H1 (cell line): ENCODE measurements at regions not wholly inside any gene's neighbourhood (a gene's known extent, or its start where the extent isn't known, plus 50 kb on each side); places are given as distances from the start of the nearest gene placed in this dataset.

Experiments
- CTCF ChIA-PET: fragments of 300-600 bp; sonication (Branson Sonifier 250); formaldehyde crosslinking; loops from one replicate; lab custom pipeline; 2021; ENCODE audit not compliant: partially characterized antibody; lab: Charles Lee
- POLR2A ChIA-PET: fragments of 300-600 bp; sonication (Branson Sonifier 250); formaldehyde crosslinking; loops from one replicate; lab custom pipeline; 2021; ENCODE audit warnings: inconsistent platforms; ENCODE audit not compliant: partially characterized antibody; lab: Charles Lee
- DNase-seq, 2 experiments: peaks; one replicate each; pipeline versions ENCODE4 v3.0.0 to v3.0.0-alpha.2; 2010 to 2022; ENCODE audit warnings: low spot score in 2 of 2, low read depth in 1 of 2, mixed read lengths in 1 of 2
- FAIRE-seq: peaks from 2 replicates; lab custom pipeline; 2011; peaks lifted over from hg19 to GRCh38; lab: Jason Lieb, UNC
- H2AFZ ChIP-seq: 2 replicates; pipeline ENCODE4 v1.8.1; 2012; ENCODE audit warnings: low read length, inconsistent platforms
- H2AK5ac ChIP-seq: 2 replicates; pipeline ENCODE4 v1.6.1; 2013; ENCODE audit warnings: low read depth, low read length
- H2BK120ac ChIP-seq: replicated peaks from 2 replicates; pipeline ENCODE3; 2013; ENCODE audit warnings: low read depth, low read length, inconsistent platforms
- H2BK12ac ChIP-seq: 2 replicates; pipeline ENCODE4 v1.6.1; 2013; ENCODE audit warnings: low read depth, low read length
- H2BK15ac ChIP-seq: 2 replicates; pipeline ENCODE4 v1.6.1; 2013; ENCODE audit warnings: low read length
- H2BK20ac ChIP-seq: 2 replicates; pipeline ENCODE4 v1.6.1; 2013; ENCODE audit warnings: low read length
- H2BK5ac ChIP-seq: 2 replicates; pipeline ENCODE4 v1.6.1; 2013; ENCODE audit warnings: low read depth, low read length
- H3K14ac ChIP-seq: 2 replicates; pipeline ENCODE4 v1.6.1; 2013; ENCODE audit warnings: inconsistent platforms; ENCODE audit not compliant: insufficient read length
- H3K18ac ChIP-seq: 2 replicates; pipeline ENCODE4 v1.6.1; 2013; ENCODE audit warnings: low read length; ENCODE audit errors: extremely low read depth
- H3K23ac ChIP-seq: 2 replicates; pipeline ENCODE4 v1.6.1; 2013; ENCODE audit warnings: inconsistent platforms; ENCODE audit not compliant: insufficient read length
- H3K23me2 ChIP-seq: 2 replicates; pipeline ENCODE4 v1.6.1; 2013; ENCODE audit warnings: low read depth, low read length
- H3K27ac ChIP-seq: 2 replicates; pipeline ENCODE4 v1.6.1; 2011; ENCODE audit warnings: low read depth, low read length, inconsistent platforms
- H3K27me3 ChIP-seq, 4 experiments: replicated peaks in 1 of 4; 1 replicate in 1 of 4; 2 replicates in 3 of 4; pipeline versions ENCODE4 v1.6.1 to v1.8.1; 2011 to 2013; ENCODE audit warnings: low read length in 3 of 4, mild to moderate bottlenecking in 3 of 4, inconsistent platforms in 2 of 4, mixed read lengths in 2 of 4, moderate library complexity in 1 of 4; ENCODE audit not compliant: control insufficient read depth in 3 of 4, insufficient read depth in 3 of 4; ENCODE audit errors: extremely low read depth in 1 of 4
- H3K36me3 ChIP-seq, 4 experiments: 2 replicates each; pipeline versions ENCODE4 v1.6.1 to v1.8.1; 2011 to 2013; ENCODE audit warnings: mild to moderate bottlenecking in 4 of 4, low read length in 3 of 4, moderate library complexity in 2 of 4, control low read depth in 1 of 4, inconsistent platforms in 1 of 4; ENCODE audit not compliant: insufficient read depth in 4 of 4, control insufficient read depth in 2 of 4
- H3K4ac ChIP-seq: replicated peaks from 2 replicates; pipeline ENCODE3; 2013; ENCODE audit warnings: low read length, low read depth, mixed read lengths, inconsistent platforms; ENCODE audit not compliant: insufficient read length
- H3K4me1 ChIP-seq, 4 experiments: replicated peaks in 1 of 4; 1 replicate in 1 of 4; 2 replicates in 3 of 4; pipeline versions ENCODE4 v1.6.1 to v1.8.1; 2011 to 2013; ENCODE audit warnings: low read length in 3 of 4, inconsistent platforms in 2 of 4, mixed read lengths in 1 of 4; ENCODE audit not compliant: insufficient read depth in 4 of 4, control insufficient read depth in 3 of 4
- H3K4me2 ChIP-seq, 2 experiments: 2 replicates each; pipeline versions ENCODE4 v1.6.1 to v1.8.1; 2011 to 2013; ENCODE audit warnings: low read depth in 2 of 2, low read length in 2 of 2, control low read depth in 1 of 2, inconsistent platforms in 1 of 2, mild to moderate bottlenecking in 1 of 2; ENCODE audit not compliant: insufficient read depth in 1 of 2
- H3K4me3 ChIP-seq, 4 experiments: fragments of 200-600, 300-600 bp in 1 of 4; sonication (generic), shearing (Covaris generic), sonication (Bioruptor Twin) in 1 of 4; 2 replicates each; pipeline versions ENCODE4 v1.5.1 to v1.8.1; 2011 to 2016; ENCODE audit warnings: low read length in 4 of 4, low read depth in 3 of 4, control low read depth in 2 of 4, inconsistent platforms in 2 of 4, mild to moderate bottlenecking in 2 of 4, mixed read lengths in 1 of 4, moderate library complexity in 1 of 4; ENCODE audit not compliant: insufficient read depth in 2 of 4; ENCODE audit errors: extremely low read depth in 1 of 4
- H3K56ac ChIP-seq: replicated peaks from 2 replicates; pipeline ENCODE3; 2013; ENCODE audit warnings: low read depth, mild to moderate bottlenecking, mixed read lengths, low read length, inconsistent platforms; ENCODE audit not compliant: insufficient read length
- H3K79me1 ChIP-seq: 2 replicates; pipeline ENCODE4 v1.6.1; 2013; ENCODE audit warnings: low read depth, low read length, control low read depth
- H3K79me2 ChIP-seq, 2 experiments: 2 replicates each; pipeline versions ENCODE4 v1.6.1 to v1.8.1; 2012 to 2013; ENCODE audit warnings: low read length in 2 of 2, mild to moderate bottlenecking in 2 of 2, inconsistent platforms in 1 of 2; ENCODE audit not compliant: insufficient read depth in 2 of 2, control insufficient read depth in 1 of 2
- H3K9ac ChIP-seq, 4 experiments: replicated peaks in 1 of 4; 1 replicate in 1 of 4; 2 replicates in 3 of 4; pipeline versions ENCODE4 v1.6.1 to v1.8.1; 2011 to 2013; ENCODE audit warnings: low read depth in 3 of 4, low read length in 3 of 4, control low read depth in 2 of 4, mild to moderate bottlenecking in 2 of 4, moderate library complexity in 2 of 4, inconsistent platforms in 1 of 4; ENCODE audit errors: extremely low read depth in 1 of 4
- H3K9me3 ChIP-seq, 2 experiments: 2 replicates each; pipeline versions ENCODE4 v1.6.1 to v1.8.1; 2012 to 2013; ENCODE audit warnings: mild to moderate bottlenecking in 2 of 2, moderate library complexity in 2 of 2, control low read depth in 1 of 2, inconsistent platforms in 1 of 2, low read depth in 1 of 2, low read length in 1 of 2, mixed read lengths in 1 of 2; ENCODE audit not compliant: insufficient read depth in 2 of 2
- H4K20me1 ChIP-seq, 2 experiments: replicated peaks in 1 of 2; 2 replicates each; pipeline versions ENCODE3 to v1.8.1; 2011 to 2013; ENCODE audit warnings: inconsistent platforms in 2 of 2, low read length in 2 of 2, mild to moderate bottlenecking in 1 of 2; ENCODE audit not compliant: insufficient read depth in 2 of 2, control insufficient read depth in 1 of 2
- H4K5ac ChIP-seq: 2 replicates; pipeline ENCODE4 v1.6.1; 2013; ENCODE audit warnings: low read length, low read depth, mixed read lengths, inconsistent platforms; ENCODE audit not compliant: insufficient read length
- H4K8ac ChIP-seq: 2 replicates; pipeline ENCODE4 v1.8.0; 2013; ENCODE audit warnings: mild to moderate bottlenecking, moderate library complexity, low read length, inconsistent platforms; ENCODE audit not compliant: insufficient read depth; ENCODE audit errors: extremely low read depth
- H4K91ac ChIP-seq: replicated peaks from 2 replicates; pipeline ENCODE3; 2013; ENCODE audit warnings: low read length, mixed read lengths, inconsistent platforms; ENCODE audit not compliant: insufficient read length
- FOSL1 ChIP-seq: IDR thresholded peaks from 2 replicates; pipeline ENCODE4 v1.6.1; 2011; ENCODE audit warnings: mild to moderate bottlenecking, low read depth, low read length, moderate library complexity; ENCODE audit not compliant: insufficient read depth
- KDM4A ChIP-seq: IDR thresholded peaks from one replicate; pipeline ENCODE4 v1.7.1; 2012; ENCODE audit warnings: low read depth, mild to moderate bottlenecking, moderate library complexity, low read length, inconsistent platforms; ENCODE audit not compliant: severe bottlenecking
- MAFK ChIP-seq: IDR thresholded peaks from 2 replicates; pipeline ENCODE4 v1.6.1; 2012; ENCODE audit warnings: low read depth, mild to moderate bottlenecking, improper control_type of control experiment, low read length
- NANOG ChIP-seq: IDR thresholded peaks from 2 replicates; pipeline ENCODE4 v1.6.1; 2011; ENCODE audit warnings: low read length, low read depth, mild to moderate bottlenecking, inconsistent platforms; ENCODE audit not compliant: insufficient read depth, poor library complexity, severe bottlenecking
- SRF ChIP-seq: IDR thresholded peaks from 2 replicates; pipeline ENCODE4 v1.6.1; 2011; ENCODE audit warnings: mild to moderate bottlenecking, low read depth, low read length, moderate library complexity
- WGBS, 2 experiments: shearing (Covaris generic) in 1 of 2; methylation state at CpG; one replicate each; pipeline versions ENCODE4 v1.1.6 to v1.1.7; 2013 to 2015; ENCODE audit warnings: low lambda C conversion rate in 2 of 2, mixed read lengths in 2 of 2, inconsistent platforms in 1 of 2, low coverage in 1 of 2, missing lambda C conversion rate in 1 of 2; ENCODE audit not compliant: insufficient replicate concordance in 2 of 2, insufficient coverage in 1 of 2, insufficient read length in 1 of 2; ENCODE audit errors: extremely low coverage in 1 of 2, missing lambda C conversion rate in 1 of 2; 5-methylcytosine and 5-hydroxymethylcytosine counted together

DNA sequence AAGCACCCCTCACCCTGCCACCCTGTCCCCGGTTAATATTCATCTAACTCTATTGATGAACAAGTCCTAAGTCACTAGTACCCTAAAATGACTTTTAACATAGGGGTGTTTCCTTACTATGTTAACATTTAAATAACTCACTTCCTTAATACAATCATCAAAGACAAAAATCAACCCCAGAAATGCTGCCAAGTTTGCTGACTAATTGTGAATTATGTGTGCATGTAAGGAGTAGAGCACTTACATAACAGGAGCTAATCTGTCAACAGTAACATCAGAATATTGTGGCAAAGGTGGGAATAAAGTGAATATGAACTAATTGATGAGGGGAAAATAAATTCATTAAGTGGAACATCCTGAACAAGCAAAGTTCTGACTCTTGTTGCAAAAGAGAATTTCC lies 81.4 kb upstream of the ERBB4 start:
- Histone ChIP-seq H2BK20ac (no peak overlapping the region), H3K9me3 (no peaks in the 10 kb centered on the region), H3K4ac (no peak overlapping the region), H4K8ac (no peak overlapping the region), H3K18ac (no peak overlapping the region), H3K4me1 (no peaks in the 10 kb centered on the region), H3K23me2 (no peaks in the 10 kb centered on the region), H4K91ac (no peak overlapping the region), H2BK120ac (no peak overlapping the region), H2AFZ (no peak overlapping the region), H3K79me1 (no peaks in the 10 kb centered on the region), H2BK5ac (no peak overlapping the region), H4K20me1 (no peaks in the 10 kb centered on the region), H3K27me3 (no peaks in the 10 kb centered on the region), H4K5ac (no peak overlapping the region), H3K79me2 (no peaks in the 10 kb centered on the region), H3K23ac (no peak overlapping the region), H3K9ac (no peak overlapping the region), H2BK12ac (no peak overlapping the region), H2AK5ac (no peak overlapping the region), H3K27ac (no peak overlapping the region), H2BK15ac (no peak overlapping the region), H3K4me3 (no peak overlapping the region), H3K4me2 (no peak overlapping the region), H3K36me3 (no peaks in the 10 kb centered on the region), H3K56ac (no peak overlapping the region), H3K14ac (no peak overlapping the region)
- WGBS, 2 experiments = 92% methylated on average over 1 of the region's 1 CpG; no CpG with 5 or more reads in 1 of the 2 experiments
- TF ChIP-seq NANOG (no peak), MAFK (no peak), SRF (no peak), KDM4A (no peak), FOSL1 (no peak)
- DNase-seq = no peak
- FAIRE-seq = no peak
- POLR2A ChIA-PET = no interaction called here
- CTCF ChIA-PET = no interaction called here
